Brain pericyte (primary cell): ENCODE measurements at regions not wholly inside any gene's neighbourhood (a gene's known extent, or its start where the extent isn't known, plus 50 kb on each side); places are given as distances from the start of the nearest gene placed in this dataset.

Source experiments
- DNase-seq: peaks from one replicate; pipeline ENCODE4 v3.0.0-alpha.2; 2012; ENCODE audit warnings: low read depth, low spot score

GRCh38 chr2:20150110-20150706, 74.7 kb downstream of the SDC1 start:
- no peak for DNase-seq

GRCh38 chr2:20149703-20150030, 75.3 kb downstream of the SDC1 start:
- DNase-seq, result no peak

- no peak for DNase-seq
These were observed 75.8 kb downstream of the SDC1 start for GRCh38 chr2:20148923-20149702.

- DNase-seq, result no peak
These were observed 76.5 kb downstream of the SDC1 start for GRCh38 chr2:20148426-20148922.

GRCh38 chr2:20147351-20147750, 77.6 kb downstream of the SDC1 start:
- DNase-seq, result no peak

GRCh38 chr2:20146401-20146800, 78.5 kb downstream of the SDC1 start:
- no peak for DNase-seq

- DNase-seq, result no peak
These were observed 79.3 kb downstream of the SDC1 start for GRCh38 chr2:20145497-20146193.

- DNase-seq, result no peak
These were observed 80.1 kb downstream of the SDC1 start for GRCh38 chr2:20144861-20145260.

- DNase-seq, result no peak
These were observed 80.7 kb downstream of the SDC1 start for GRCh38 chr2:20144196-20144595.

- DNase-seq, result no peak
These were observed 81.7 kb downstream of the SDC1 start for GRCh38 chr2:20143263-20143662.

- DNase-seq, result no peak
These were observed 83.1 kb downstream of the SDC1 start for GRCh38 chr2:20141806-20142205.

- DNase-seq, result peak; percentile 78
These were observed 83.7 kb downstream of the SDC1 start for GRCh38 chr2:20141056-20141762.

GRCh38 chr2:20140321-20141055, 84.4 kb downstream of the SDC1 start:
- no peak for DNase-seq

GRCh38 chr2:20139407-20140172, 85.3 kb downstream of the SDC1 start:
- no peak for DNase-seq

GRCh38 chr2:20138696-20139095, 86.2 kb downstream of the SDC1 start:
- DNase-seq, result no peak

- DNase-seq, result no peak
These were observed 86.5 kb upstream of the LAPTM4A start for GRCh38 chr2:20137884-20138283.

- DNase-seq, result no peak
These were observed 85.7 kb upstream of the LAPTM4A start for GRCh38 chr2:20137131-20137571.

- DNase-seq, result no peak
These were observed 84.7 kb upstream of the LAPTM4A start for GRCh38 chr2:20136149-20136548.

GRCh38 chr2:20135631-20136050, 84.2 kb upstream of the LAPTM4A start:
- no peak for DNase-seq

GRCh38 chr2:20132990-20133535, 81.6 kb upstream of the LAPTM4A start:
- DNase-seq, result no peak
